ENCODE measurements at regions not wholly inside any gene's neighbourhood (a gene's known extent, or its start where the extent isn't known, plus 50 kb on each side); places are given as distances from the start of the nearest gene placed in this dataset.

DNA sequence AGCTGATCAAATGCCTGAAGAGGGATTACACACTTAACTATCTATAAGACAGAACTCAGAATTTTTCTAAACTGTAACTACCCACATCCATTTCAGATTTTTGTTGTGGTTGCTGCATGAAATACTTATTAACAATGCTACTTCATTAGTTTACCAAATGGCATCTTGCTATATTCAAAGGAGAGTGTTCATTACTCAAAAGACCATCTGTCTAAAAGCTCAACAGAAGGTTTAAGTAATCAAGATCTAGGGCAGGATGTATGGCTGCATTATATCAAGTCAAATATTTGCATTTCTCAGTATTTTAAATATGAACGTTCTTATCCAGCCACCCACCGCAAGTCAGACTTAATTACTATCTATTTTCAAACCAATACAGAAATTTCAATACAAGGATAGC lies 79.9 kb downstream of the SIPA1L2 start:
- TF ChIP-seq, protein P1, sequence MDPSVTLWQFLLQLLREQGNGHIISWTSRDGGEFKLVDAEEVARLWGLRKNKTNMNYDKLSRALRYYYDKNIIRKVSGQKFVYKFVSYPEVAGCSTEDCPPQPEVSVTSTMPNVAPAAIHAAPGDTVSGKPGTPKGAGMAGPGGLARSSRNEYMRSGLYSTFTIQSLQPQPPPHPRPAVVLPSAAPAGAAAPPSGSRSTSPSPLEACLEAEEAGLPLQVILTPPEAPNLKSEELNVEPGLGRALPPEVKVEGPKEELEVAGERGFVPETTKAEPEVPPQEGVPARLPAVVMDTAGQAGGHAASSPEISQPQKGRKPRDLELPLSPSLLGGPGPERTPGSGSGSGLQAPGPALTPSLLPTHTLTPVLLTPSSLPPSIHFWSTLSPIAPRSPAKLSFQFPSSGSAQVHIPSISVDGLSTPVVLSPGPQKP (IDR thresholded peaks at IDR 0.05; ENCODE audit: borderline replicate concordance, low read depth, low read length) = no peak
- TF ChIP-seq POLR2A (IDR thresholded peaks at IDR 0.05; ENCODE audit: low read depth, low read length) = no peak
- TF ChIP-seq, protein P2, sequence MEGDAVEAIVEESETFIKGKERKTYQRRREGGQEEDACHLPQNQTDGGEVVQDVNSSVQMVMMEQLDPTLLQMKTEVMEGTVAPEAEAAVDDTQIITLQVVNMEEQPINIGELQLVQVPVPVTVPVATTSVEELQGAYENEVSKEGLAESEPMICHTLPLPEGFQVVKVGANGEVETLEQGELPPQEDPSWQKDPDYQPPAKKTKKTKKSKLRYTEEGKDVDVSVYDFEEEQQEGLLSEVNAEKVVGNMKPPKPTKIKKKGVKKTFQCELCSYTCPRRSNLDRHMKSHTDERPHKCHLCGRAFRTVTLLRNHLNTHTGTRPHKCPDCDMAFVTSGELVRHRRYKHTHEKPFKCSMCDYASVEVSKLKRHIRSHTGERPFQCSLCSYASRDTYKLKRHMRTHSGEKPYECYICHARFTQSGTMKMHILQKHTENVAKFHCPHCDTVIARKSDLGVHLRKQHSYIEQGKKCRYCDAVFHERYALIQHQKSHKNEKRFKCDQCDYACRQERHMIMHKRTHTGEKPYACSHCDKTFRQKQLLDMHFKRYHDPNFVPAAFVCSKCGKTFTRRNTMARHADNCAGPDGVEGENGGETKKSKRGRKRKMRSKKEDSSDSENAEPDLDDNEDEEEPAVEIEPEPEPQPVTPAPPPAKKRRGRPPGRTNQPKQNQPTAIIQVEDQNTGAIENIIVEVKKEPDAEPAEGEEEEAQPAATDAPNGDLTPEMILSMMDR (conservative IDR thresholded peaks at IDR 0.05; ENCODE audit: low read depth, low read length) = no peak
- TF ChIP-seq MAZ (IDR thresholded peaks at IDR 0.05; ENCODE audit: borderline replicate concordance, low read depth, low read length) = no peak
- no peak for TF ChIP-seq BHLHE40 (IDR thresholded peaks at IDR 0.05; ENCODE audit: low read depth, low read length)
- no peak for TF ChIP-seq SMC3 (IDR thresholded peaks at IDR 0.05; ENCODE audit: low read depth, low read length)
- TF ChIP-seq, protein P3, sequence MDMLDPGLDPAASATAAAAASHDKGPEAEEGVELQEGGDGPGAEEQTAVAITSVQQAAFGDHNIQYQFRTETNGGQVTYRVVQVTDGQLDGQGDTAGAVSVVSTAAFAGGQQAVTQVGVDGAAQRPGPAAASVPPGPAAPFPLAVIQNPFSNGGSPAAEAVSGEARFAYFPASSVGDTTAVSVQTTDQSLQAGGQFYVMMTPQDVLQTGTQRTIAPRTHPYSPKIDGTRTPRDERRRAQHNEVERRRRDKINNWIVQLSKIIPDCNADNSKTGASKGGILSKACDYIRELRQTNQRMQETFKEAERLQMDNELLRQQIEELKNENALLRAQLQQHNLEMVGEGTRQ (IDR thresholded peaks at IDR 0.05; ENCODE audit: low read depth, low read length) = no peak
- no peak for TF ChIP-seq MAFK (IDR thresholded peaks at IDR 0.05; ENCODE audit: low read depth, low read length)
- no peak for TF ChIP-seq RAD21 (IDR thresholded peaks at IDR 0.05; ENCODE audit: low read length)
- TF ChIP-seq CEBPB (IDR thresholded peaks at IDR 0.05; ENCODE audit: low read depth, low read length) = no peak
- TF ChIP-seq RCOR1 (IDR thresholded peaks at IDR 0.05; ENCODE audit: insufficient replicate concordance, low read length) = no peak
- TF ChIP-seq MXI1 (IDR thresholded peaks at IDR 0.05; ENCODE audit: borderline replicate concordance, low read depth, low read length) = no peak

All from IMR-90 (cell line).